NB4 (cell line): ENCODE measurements at regions not wholly inside any gene's neighbourhood (a gene's known extent, or its start where the extent isn't known, plus 50 kb on each side); places are given as distances from the start of the nearest gene placed in this dataset.
"Not testable (repeated sequence)": the region's sequence is repeated elsewhere in the genome, so short reads cannot be mapped to it uniquely, and the experiment has no call there.

Experiments used
- DNase-seq: peaks from one replicate; pipeline ENCODE4 v3.0.0; 2010; ENCODE audit warnings: low read depth
- H3K4me3 ChIP-seq: one replicate; pipeline ENCODE4 v1.5.1; 2011; ENCODE audit warnings: mild to moderate bottlenecking, low read depth, low read length, moderate library complexity
- MYC ChIP-seq: IDR thresholded peaks from 2 replicates; pipeline ENCODE4 v1.6.1; 2011; ENCODE audit warnings: low read depth, low read length
- POLR2A ChIP-seq: IDR thresholded peaks from 2 replicates; pipeline ENCODE4 v1.6.1; 2011; ENCODE audit warnings: mild to moderate bottlenecking; ENCODE audit not compliant: insufficient read length; ENCODE audit errors: extremely low read depth
- TF ChIP-seq, protein P1 (sequence below): IDR thresholded peaks from one replicate; pipeline ENCODE4 v1.5.1; 2012; ENCODE audit warnings: low read depth, low read length
- TF ChIP-seq, protein P2 (sequence below): IDR thresholded peaks from 2 replicates; pipeline ENCODE4 v1.6.1; 2011; ENCODE audit warnings: low read depth, low read length

DNA sequence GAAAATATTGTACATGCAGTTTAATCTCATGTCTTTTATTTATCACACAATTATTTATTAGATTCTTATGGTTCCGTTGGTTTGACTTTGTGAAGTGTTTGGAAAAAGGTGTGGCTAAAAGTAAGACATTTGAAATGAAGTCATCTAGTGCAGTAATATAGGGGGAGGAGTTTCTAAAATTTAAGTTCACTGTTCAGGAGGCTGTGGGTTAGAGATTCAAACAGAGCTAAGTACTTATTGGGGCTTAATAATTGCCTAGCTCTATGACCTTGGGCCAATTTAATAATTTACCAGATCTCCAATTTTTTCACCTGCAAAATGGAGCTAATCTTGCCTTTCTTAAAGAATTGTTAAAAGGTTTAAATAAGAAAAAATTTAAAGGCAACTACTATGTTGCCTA, 144.6 kb downstream of the NDFIP2 start:
- H3K4me3 ChIP-seq, result no peak overlapping the region
- TF ChIP-seq MYC (no peak), POLR2A (no peak)
- TF ChIP-seq, protein P1, sequence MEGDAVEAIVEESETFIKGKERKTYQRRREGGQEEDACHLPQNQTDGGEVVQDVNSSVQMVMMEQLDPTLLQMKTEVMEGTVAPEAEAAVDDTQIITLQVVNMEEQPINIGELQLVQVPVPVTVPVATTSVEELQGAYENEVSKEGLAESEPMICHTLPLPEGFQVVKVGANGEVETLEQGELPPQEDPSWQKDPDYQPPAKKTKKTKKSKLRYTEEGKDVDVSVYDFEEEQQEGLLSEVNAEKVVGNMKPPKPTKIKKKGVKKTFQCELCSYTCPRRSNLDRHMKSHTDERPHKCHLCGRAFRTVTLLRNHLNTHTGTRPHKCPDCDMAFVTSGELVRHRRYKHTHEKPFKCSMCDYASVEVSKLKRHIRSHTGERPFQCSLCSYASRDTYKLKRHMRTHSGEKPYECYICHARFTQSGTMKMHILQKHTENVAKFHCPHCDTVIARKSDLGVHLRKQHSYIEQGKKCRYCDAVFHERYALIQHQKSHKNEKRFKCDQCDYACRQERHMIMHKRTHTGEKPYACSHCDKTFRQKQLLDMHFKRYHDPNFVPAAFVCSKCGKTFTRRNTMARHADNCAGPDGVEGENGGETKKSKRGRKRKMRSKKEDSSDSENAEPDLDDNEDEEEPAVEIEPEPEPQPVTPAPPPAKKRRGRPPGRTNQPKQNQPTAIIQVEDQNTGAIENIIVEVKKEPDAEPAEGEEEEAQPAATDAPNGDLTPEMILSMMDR, result no peak
- TF ChIP-seq, protein P2, sequence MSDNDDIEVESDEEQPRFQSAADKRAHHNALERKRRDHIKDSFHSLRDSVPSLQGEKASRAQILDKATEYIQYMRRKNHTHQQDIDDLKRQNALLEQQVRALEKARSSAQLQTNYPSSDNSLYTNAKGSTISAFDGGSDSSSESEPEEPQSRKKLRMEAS, result no peak
- DNase-seq, result no peak

DNA sequence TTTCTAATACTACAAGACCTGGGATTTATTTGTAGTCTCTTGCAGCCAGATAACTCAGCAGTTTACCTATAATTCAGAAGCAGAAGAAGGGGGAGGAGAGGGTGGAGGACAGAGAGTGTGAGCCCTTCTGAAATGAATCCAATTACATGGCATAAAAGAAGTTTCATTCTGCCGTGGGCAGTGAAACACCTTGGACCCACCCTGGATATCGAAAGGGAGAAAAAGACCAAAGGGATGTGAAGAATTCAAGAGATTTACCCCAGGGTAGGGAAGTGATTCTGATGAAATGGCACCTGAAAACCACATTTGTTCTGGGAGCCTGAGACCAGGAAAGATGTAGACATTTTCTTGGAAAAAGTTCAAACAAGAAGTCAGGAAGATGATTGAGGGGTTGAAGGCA, 140.9 kb downstream of the NDFIP2 start:
- H3K4me3 ChIP-seq, result no peak overlapping the region
- no peak for DNase-seq
- TF ChIP-seq, protein P1, result no peak
- TF ChIP-seq MYC (no peak), POLR2A (no peak)
- TF ChIP-seq, protein P2, result no peak

DNA sequence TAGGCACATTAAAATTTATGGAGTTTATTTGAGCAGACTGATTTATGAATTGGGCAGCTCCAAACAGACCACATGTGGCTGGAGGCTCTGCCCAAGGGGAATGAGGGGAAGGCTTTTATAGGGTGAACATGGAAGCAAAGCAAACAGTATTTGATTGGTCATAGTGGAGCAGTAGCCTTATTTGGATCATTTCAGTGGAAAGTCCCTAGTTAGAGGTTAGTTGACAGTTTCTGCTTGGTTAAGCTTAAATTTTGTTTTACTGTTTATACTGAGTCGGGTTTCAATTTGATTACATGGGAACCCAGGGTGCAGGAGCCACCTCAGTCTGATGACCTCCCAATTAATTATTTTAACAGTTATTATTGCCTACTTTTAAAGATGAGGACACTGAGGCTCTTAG, 140.5 kb downstream of the NDFIP2 start:
- no peak for DNase-seq
- H3K4me3 ChIP-seq, result no peak overlapping the region
- TF ChIP-seq POLR2A (no peak), MYC (no peak)
- TF ChIP-seq, protein P1, result no peak
- TF ChIP-seq, protein P2, result no peak

DNA sequence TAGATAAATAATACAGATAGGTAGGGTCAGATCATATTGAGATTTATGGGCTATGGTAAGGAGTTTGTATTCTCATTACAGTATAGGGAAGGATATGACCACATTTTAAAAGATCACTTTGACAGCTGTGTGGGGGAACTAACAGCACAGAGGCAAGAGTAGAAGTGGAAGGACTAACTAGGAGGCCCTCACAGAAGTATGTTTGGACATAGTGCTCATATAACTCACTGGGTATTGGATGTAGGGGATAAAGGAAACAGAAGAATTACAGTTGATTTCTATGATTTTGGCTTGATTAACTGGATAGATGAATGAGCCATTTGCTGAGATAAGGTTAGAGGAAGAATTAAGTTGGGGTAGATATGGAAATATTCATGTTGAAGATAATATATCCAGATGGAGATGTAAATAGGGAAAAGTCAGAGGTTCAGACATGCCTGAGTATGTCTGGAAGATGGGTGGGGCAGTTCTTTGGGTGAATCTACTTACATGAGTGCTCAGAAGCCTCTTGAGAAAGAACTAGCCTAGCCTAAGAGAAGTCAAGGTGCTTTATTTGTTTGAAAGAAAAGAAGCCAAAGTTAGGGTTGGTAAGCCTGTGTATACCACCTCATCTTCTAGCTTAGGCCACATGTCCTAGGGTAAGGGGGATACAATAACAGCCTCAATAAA, 133.4 kb downstream of the NDFIP2 start:
- no peak for DNase-seq
- no peak for TF ChIP-seq POLR2A
- TF ChIP-seq, protein P1, result no peak
- no peak overlapping the region for H3K4me3 ChIP-seq

DNA sequence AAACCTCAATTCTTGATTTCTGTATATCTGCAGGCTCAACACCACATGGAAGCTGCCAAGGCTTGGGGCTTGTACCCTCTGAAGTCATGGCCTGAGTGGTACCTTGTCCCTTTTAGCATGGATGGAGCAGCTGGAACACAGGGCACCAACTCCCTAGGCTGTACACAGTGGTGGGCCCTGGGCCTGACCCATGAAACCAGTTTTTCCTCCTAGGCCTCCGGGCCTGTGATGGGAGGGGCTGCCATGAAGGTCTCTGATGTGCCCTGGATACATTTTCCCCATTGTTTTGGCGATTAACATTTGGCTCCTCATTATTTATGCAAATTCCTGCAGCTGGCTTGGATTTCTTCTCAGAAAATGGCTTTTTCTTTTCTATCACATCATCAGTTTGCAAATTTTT, 131.6 kb downstream of the NDFIP2 start:
- TF ChIP-seq, protein P1, result no peak
- TF ChIP-seq MYC, result no peak
- TF ChIP-seq, protein P2, result no peak
- no peak for TF ChIP-seq POLR2A

DNA sequence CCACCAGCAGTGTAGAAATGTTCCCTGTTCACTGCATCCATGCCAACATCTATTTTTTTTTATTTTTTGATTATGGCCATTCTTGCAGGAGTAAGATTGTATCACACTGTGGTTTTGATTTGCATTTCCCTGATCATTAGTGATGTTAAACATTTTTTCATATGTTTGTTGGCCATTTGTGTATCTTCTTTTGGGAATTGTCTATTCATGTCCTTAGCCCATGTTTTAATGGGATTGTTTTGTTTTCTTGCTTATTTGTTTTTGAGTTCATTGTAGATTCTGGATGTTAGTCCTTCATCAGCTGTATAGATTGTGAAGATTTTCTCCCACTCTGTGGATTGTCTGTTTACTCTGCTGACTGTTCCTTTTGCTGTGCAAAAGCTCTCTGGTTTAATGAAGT, 126.9 kb downstream of the NDFIP2 start:
- not testable (repeated sequence) for DNase-seq, H3K4me3 ChIP-seq

More for the DNA sequence above, 131.6 kb downstream of the NDFIP2 start:
- H3K4me3 ChIP-seq, result no peak overlapping the region
- no peak for DNase-seq
